Body of pancreas (tissue), 4 donors: ENCODE measurements at regions not wholly inside any gene's neighbourhood (a gene's known extent, or its start where the extent isn't known, plus 50 kb on each side); places are given as distances from the start of the nearest gene placed in this dataset.
"Not testable (repeated sequence)": the region's sequence is repeated elsewhere in the genome, so short reads cannot be mapped to it uniquely, and the experiment has no call there.

Experiments used
- ATAC-seq: fragments of 150-250 bp; one replicate; pipeline ENCODE4 v1.9.1; 2016
- DNase-seq, 4 donors: peaks; one replicate each; pipeline ENCODE4 v3.0.0-alpha.2; 2019
- H3K27ac ChIP-seq, 4 donors: fragments of 200-600 bp; sonication (generic); 1 replicate in 3 of 4; 2 replicates in 1 of 4; pipeline versions ENCODE4 v1.5.1 to v1.6.1; 2016 to 2019; ENCODE audit warnings: mild to moderate bottlenecking in 1 of 4, mixed read lengths in 1 of 4, moderate library complexity in 1 of 4
- H3K27me3 ChIP-seq, 2 donors: fragments of 200-600 bp; sonication (generic); one replicate each; pipeline ENCODE4 v1.6.0; 2016; ENCODE audit warnings: mild to moderate bottlenecking in 1 of 2
- H3K36me3 ChIP-seq, 2 donors: fragments of 200-600 bp; sonication (generic); replicated peaks in 1 of 2; 2 replicates each; pipeline ENCODE4 v1.5.1; 2016; ENCODE audit warnings: low read depth in 2 of 2; ENCODE audit not compliant: insufficient read depth in 1 of 2
- H3K4me1 ChIP-seq: fragments of 200-600 bp; sonication (generic); one replicate; pipeline ENCODE4 v1.6.0; 2016
- H3K4me3 ChIP-seq, 2 donors: fragments of 200-600 bp; sonication (generic); 1 replicate in 1 of 2; 2 replicates in 1 of 2; pipeline ENCODE4 v1.5.1; 2016 to 2019
- H3K9me3 ChIP-seq, 3 donors: fragments of 200-600 bp; sonication (generic); 1 replicate in 2 of 3; 2 replicates in 1 of 3; pipeline ENCODE4 v1.5.1; 2016
- CTCF ChIP-seq, 7 experiments: fragments of 450-650 bp in 4 of 7; fragments of 200-600 bp in 3 of 7; sonication (generic) in 3 of 7; IDR thresholded peaks; one replicate each; pipeline ENCODE4 v1.5.1; 2016 to 2019; ENCODE audit warnings: antibody characterized with exemption in 7 of 7
- WGBS, 2 donors: methylation state at CpG; one replicate each; pipeline ENCODE4 v1.1.5; 2017; 5-methylcytosine and 5-hydroxymethylcytosine counted together
- intact Hi-C: fragments of 100-400 bp; cut with DNase I; formaldehyde crosslinking; loops from one replicate; pipeline ENCODE4 v1.15.1; 2023

GRCh38 chr7:6965051-6965450 is 139.0 kb upstream of the CCZ1B start:
- H3K9me3 ChIP-seq, H3K36me3 ChIP-seq, H3K27ac ChIP-seq, H3K27me3 ChIP-seq, intact Hi-C loops, H3K4me1 ChIP-seq, H3K4me3 ChIP-seq, ATAC-seq: not testable (repeated sequence)
- TF ChIP-seq CTCF (IDR thresholded peaks at IDR 0.05): peak in 6 of 7 experiments; percentile 8 to 48 (median 35)
- 22 to 28% methylated on average over 3 to 6 of the region's 6 CpGs for WGBS, 2 donors
- peak; percentile 52 to 74 (median 59) for DNase-seq

GRCh38 chr7:6970180-6970579 is 144.1 kb upstream of the CCZ1B start:
- ATAC-seq, H3K27me3 ChIP-seq, H3K27ac ChIP-seq, H3K4me3 ChIP-seq, intact Hi-C loops, H3K36me3 ChIP-seq, H3K4me1 ChIP-seq, DNase-seq, H3K9me3 ChIP-seq: not testable (repeated sequence)
- WGBS, 2 donors: 83 to 98% methylated on average over 3 of the region's 3 CpGs

DNA sequence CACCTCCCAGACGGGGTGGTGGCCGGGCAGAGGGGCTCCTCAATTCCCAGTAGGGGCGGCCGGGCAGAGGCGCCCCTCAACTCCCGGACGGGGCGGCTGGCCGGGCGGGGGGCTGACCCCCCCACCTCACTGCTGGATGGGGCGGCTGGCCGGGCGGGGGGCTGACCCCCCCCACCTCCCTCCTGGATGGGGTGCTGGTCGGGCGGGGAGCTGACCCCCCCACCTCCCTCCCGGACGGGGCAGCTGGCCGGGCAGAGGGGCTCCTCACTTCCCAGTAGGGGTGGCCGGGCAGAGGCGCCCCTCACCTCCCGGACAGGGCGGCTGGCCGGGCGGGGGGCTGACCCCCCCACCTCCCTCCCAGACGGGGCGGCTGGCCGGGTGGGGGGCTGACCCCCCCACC is 148.8 kb upstream of the CCZ1B start:
- H3K9me3 ChIP-seq, H3K4me3 ChIP-seq, H3K27me3 ChIP-seq, DNase-seq, intact Hi-C loops, H3K4me1 ChIP-seq, H3K27ac ChIP-seq, H3K36me3 ChIP-seq, ATAC-seq: not testable (repeated sequence)
- WGBS, 2 donors: 60% methylated on average over 1 of the region's 27 CpGs; no CpG with 5 or more reads in 1 of the 2 donors

GRCh38 chr7:6975346-6975745 is 149.3 kb upstream of the CCZ1B start:
- H3K27ac ChIP-seq, H3K27me3 ChIP-seq, H3K4me1 ChIP-seq, intact Hi-C loops, ATAC-seq, H3K4me3 ChIP-seq, DNase-seq, H3K36me3 ChIP-seq, H3K9me3 ChIP-seq: not testable (repeated sequence)
- WGBS, 2 donors: 79% methylated on average over 4 of the region's 28 CpGs; no CpG with 5 or more reads in 1 of the 2 donors

GRCh38 chr7:6977368-6977767 is 151.3 kb upstream of the CCZ1B start:
- H3K4me1 ChIP-seq, H3K27me3 ChIP-seq, H3K27ac ChIP-seq, H3K9me3 ChIP-seq, ATAC-seq, H3K36me3 ChIP-seq, H3K4me3 ChIP-seq, intact Hi-C loops, DNase-seq: not testable (repeated sequence)
- WGBS, 2 donors: 79 to 86% methylated on average over 3 of the region's 3 CpGs

- DNase-seq, intact Hi-C loops, H3K4me1 ChIP-seq, H3K27ac ChIP-seq, H3K4me3 ChIP-seq, H3K36me3 ChIP-seq, ATAC-seq, H3K9me3 ChIP-seq, H3K27me3 ChIP-seq: not testable (repeated sequence)
- WGBS, 2 donors: 67 to 74% methylated on average over 3 of the region's 3 CpGs
These were observed 152.3 kb upstream of the CCZ1B start for GRCh38 chr7:6978326-6978725.

GRCh38 chr7:6979456-6979855 is 153.4 kb upstream of the CCZ1B start:
- H3K9me3 ChIP-seq, H3K27me3 ChIP-seq, DNase-seq, H3K4me3 ChIP-seq, H3K36me3 ChIP-seq, ATAC-seq, intact Hi-C loops, H3K27ac ChIP-seq, H3K4me1 ChIP-seq: not testable (repeated sequence)
- 78 to 81% methylated on average over 5 to 10 of the region's 10 CpGs for WGBS, 2 donors

DNA sequence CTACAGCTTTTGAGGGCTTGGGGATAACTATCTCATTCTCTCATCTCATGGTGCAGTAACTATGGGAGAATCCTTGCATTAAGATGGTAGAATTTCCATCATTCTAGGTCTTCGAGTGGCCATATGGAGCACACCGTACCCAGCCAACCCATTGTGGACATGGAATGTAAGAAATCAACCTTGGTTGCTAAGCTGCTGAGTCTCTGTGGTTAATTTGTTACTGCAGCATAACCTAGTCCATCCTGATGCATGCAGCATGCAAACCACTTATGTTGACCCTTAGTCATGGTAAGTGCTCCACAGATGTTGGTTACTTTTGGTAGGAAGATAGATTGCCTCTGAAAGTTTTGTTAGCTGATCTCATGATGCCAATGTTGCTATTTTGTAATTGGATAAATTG is 156.3 kb upstream of the CCZ1B start:
- H3K36me3 ChIP-seq, H3K4me3 ChIP-seq, H3K9me3 ChIP-seq, H3K27me3 ChIP-seq, H3K4me1 ChIP-seq, intact Hi-C loops, H3K27ac ChIP-seq, DNase-seq, ATAC-seq: not testable (repeated sequence)
- no CpG with 5 or more reads among the region's 2 CpGs for WGBS, 2 donors

DNA sequence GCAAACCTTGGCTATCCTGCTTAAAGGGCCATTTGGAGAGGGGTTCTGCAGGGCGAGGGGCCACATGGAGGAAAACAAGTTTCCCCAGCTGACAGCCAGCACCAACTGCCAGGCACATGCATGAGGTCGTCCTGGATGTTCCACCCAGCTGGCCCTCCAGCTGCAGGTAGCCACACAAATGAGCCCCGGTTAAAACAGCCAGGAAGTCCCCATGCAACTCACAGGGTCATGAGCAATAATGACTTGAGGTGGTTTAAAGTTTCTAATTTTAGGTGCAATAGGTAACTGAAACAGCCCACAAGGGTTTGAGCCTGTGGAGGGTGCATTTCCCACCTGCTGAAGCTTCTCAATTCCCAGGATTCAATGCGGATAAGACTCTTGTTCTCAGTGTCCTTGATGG is 160.8 kb upstream of the CCZ1B start:
- H3K9me3 ChIP-seq, ATAC-seq, intact Hi-C loops, H3K27me3 ChIP-seq, DNase-seq, H3K4me1 ChIP-seq, H3K4me3 ChIP-seq, H3K27ac ChIP-seq, H3K36me3 ChIP-seq: not testable (repeated sequence)
- WGBS, 2 donors: 60 to 81% methylated on average over 1 to 4 of the region's 4 CpGs

GRCh38 chr7:6988608-6989007 is 162.5 kb upstream of the CCZ1B start:
- DNase-seq, H3K9me3 ChIP-seq, H3K36me3 ChIP-seq, intact Hi-C loops, H3K27ac ChIP-seq, H3K4me3 ChIP-seq, H3K4me1 ChIP-seq, ATAC-seq, H3K27me3 ChIP-seq: not testable (repeated sequence)
- 24 to 34% methylated on average over 6 of the region's 6 CpGs for WGBS, 2 donors

- 67 to 75% methylated on average over 5 of the region's 5 CpGs for WGBS, 2 donors
- DNase-seq: not testable (repeated sequence)
These were observed 163.9 kb upstream of the CCZ1B start for GRCh38 chr7:6989968-6990367.

More at GRCh38 chr7:6989968-6990367, 163.9 kb upstream of the CCZ1B start:
- H3K4me1 ChIP-seq, intact Hi-C loops, H3K4me3 ChIP-seq, H3K27ac ChIP-seq, H3K36me3 ChIP-seq, ATAC-seq, H3K9me3 ChIP-seq, H3K27me3 ChIP-seq: not testable (repeated sequence)
